Right lobe of liver (tissue), 4 donors: ENCODE measurements at regions not wholly inside any gene's neighbourhood (a gene's known extent, or its start where the extent isn't known, plus 50 kb on each side); places are given as distances from the start of the nearest gene placed in this dataset.

Experiments used
- CTCF ChIP-seq, 4 donors: fragments of 200-600 bp in 3 of 4; fragments of 450-650 bp in 1 of 4; IDR thresholded peaks; one replicate each; pipeline versions ENCODE4 v1.5.1 to v1.8.0; 2016 to 2022; ENCODE audit warnings: antibody characterized with exemption in 4 of 4, mild to moderate bottlenecking in 2 of 4
- POLR2A ChIP-seq: fragments of 450-650 bp; IDR thresholded peaks from one replicate; pipeline ENCODE4 v1.6.1; 2017; ENCODE audit warnings: antibody characterized with exemption, mild to moderate bottlenecking
- donor health status: DM: no; HTN: no; CAD: no.
- donor health status: DM: no; HTN: no; CAD: no.
- donor health status: DM: no; HTN: yes; CAD: no.

- TF ChIP-seq CTCF (IDR thresholded peaks at IDR 0.05) (no peak), POLR2A (no peak)
Observed at GRCh38 chr16:17612336-17612735, 141.6 kb upstream of the XYLT1 start.
